Common myeloid progenitor, CD34-positive (primary cell): ENCODE measurements at regions not wholly inside any gene's neighbourhood (a gene's known extent, or its start where the extent isn't known, plus 50 kb on each side); places are given as distances from the start of the nearest gene placed in this dataset.

Experiments
- CTCF ChIA-PET: fragments of 350-600 bp; sonication (Branson Sonifier 250); formaldehyde crosslinking; loops from one replicate; lab custom pipeline; 2021; ENCODE audit warnings: antibody characterized with exemption; lab: Charles Lee
- POLR2A ChIA-PET: fragments of 350-600 bp; sonication (Branson Sonifier 250); formaldehyde crosslinking; loops from one replicate; lab custom pipeline; 2021; ENCODE audit warnings: antibody characterized with exemption; lab: Charles Lee
- DNase-seq, 3 donors: peaks; one replicate each; pipeline versions ENCODE4 v3.0.0 to v3.0.0-alpha.2; 2013
- H3K27ac ChIP-seq, 2 experiments: 1 replicate in 1 of 2; 2 replicates in 1 of 2; pipeline ENCODE4 v1.7.0; 2013; ENCODE audit warnings: inconsistent platforms in 2 of 2, low read length in 2 of 2, mild to moderate bottlenecking in 2 of 2, low read depth in 1 of 2, moderate library complexity in 1 of 2; ENCODE audit not compliant: severe bottlenecking in 2 of 2, insufficient read depth in 1 of 2, poor library complexity in 1 of 2
- H3K27me3 ChIP-seq, 5 experiments: replicated peaks in 2 of 5; 1 replicate in 3 of 5; 2 replicates in 2 of 5; pipeline versions ENCODE4 v1.6.1 to v1.7.0; 2013; ENCODE audit warnings: low read length in 4 of 5, mild to moderate bottlenecking in 2 of 5, moderate library complexity in 2 of 5, inconsistent platforms in 1 of 5; ENCODE audit not compliant: insufficient read depth in 5 of 5, control insufficient read depth in 4 of 5
- H3K36me3 ChIP-seq, 4 experiments: 1 replicate in 2 of 4; 2 replicates in 2 of 4; pipeline versions ENCODE4 v1.6.1 to v1.7.0; 2013; ENCODE audit warnings: low read length in 3 of 4, control low read depth in 1 of 4, mild to moderate bottlenecking in 1 of 4; ENCODE audit not compliant: control insufficient read depth in 4 of 4, insufficient read depth in 4 of 4
- H3K4me1 ChIP-seq, 4 experiments: 1 replicate in 3 of 4; 2 replicates in 1 of 4; pipeline versions ENCODE4 v1.6.1 to v1.7.1; 2013; ENCODE audit warnings: low read length in 3 of 4, mild to moderate bottlenecking in 3 of 4, control low read depth in 1 of 4, inconsistent platforms in 1 of 4, moderate library complexity in 1 of 4; ENCODE audit not compliant: control insufficient read depth in 4 of 4, insufficient read depth in 4 of 4; ENCODE audit errors: control extremely low read depth in 1 of 4
- H3K4me3 ChIP-seq, 7 experiments: 1 replicate in 4 of 7; 2 replicates in 3 of 7; pipeline versions ENCODE4 v1.5.1 to v1.7.0; 2013; ENCODE audit warnings: mild to moderate bottlenecking in 7 of 7, low read length in 6 of 7, moderate library complexity in 6 of 7, inconsistent platforms in 2 of 7, low read depth in 2 of 7, control low read depth in 1 of 7; ENCODE audit not compliant: insufficient read depth in 4 of 7, control insufficient read depth in 1 of 7; ENCODE audit errors: extremely low read depth in 1 of 7
- H3K9me3 ChIP-seq, 5 experiments: 1 replicate in 4 of 5; 2 replicates in 1 of 5; pipeline versions ENCODE4 v1.6.1 to v1.7.1; 2013; ENCODE audit warnings: low read length in 4 of 5, mild to moderate bottlenecking in 2 of 5, inconsistent platforms in 1 of 5, low read depth in 1 of 5, moderate library complexity in 1 of 5; ENCODE audit not compliant: control insufficient read depth in 4 of 5, insufficient read depth in 2 of 5; ENCODE audit errors: control extremely low read depth in 1 of 5
- WGBS: methylation state at CpG from one replicate; pipeline ENCODE4 v1.1.5; 2013; ENCODE audit not compliant: insufficient coverage; 5-methylcytosine and 5-hydroxymethylcytosine counted together

DNA sequence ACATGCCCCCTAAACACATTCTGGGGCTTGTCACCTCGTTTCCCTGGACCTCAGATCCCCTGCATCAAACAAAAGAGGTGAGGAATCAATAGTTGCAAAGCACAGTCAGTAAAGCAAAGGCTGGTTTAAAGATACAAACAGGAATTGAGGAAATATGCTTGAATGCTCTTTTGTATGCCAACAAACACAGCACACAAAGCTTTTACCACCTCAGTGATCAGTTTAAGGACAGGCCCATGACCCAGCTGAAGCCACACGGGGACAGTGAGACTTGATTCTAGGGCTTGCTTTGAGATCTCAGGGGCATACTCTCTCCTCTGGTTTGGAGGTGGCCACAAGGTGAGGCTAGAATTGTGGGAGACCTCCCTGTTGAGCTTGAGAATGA is 182.9 kb upstream of the CST7 start:
- ChIA-PET CTCF (interaction anchor here (2.3 kb wide), 1 partner anchor 15 kb away, joined by 9 read pairs; no protein-coding TSS in a partner anchor), POLR2A (no interaction called here)
- no peak overlapping the region for H3K27ac ChIP-seq
- no peaks in the 10 kb centered on the region for H3K27me3 ChIP-seq
- no peak for DNase-seq
- H3K9me3 ChIP-seq: peaks cover 0 to 2% (median 0%) of the 10 kb centered on the region in 5 experiments
- 83% methylated on average over 1 of the region's 2 CpGs for WGBS
- no peak overlapping the region for H3K4me3 ChIP-seq
- peaks cover 2 to 29% (median 22%) of the 10 kb centered on the region in 4 experiments for H3K4me1 ChIP-seq
- H3K36me3 ChIP-seq: no peaks in the 10 kb centered on the region

GRCh38 chr20:24766826-24767622 is 182.0 kb upstream of the CST7 start:
- no peak for DNase-seq
- CTCF ChIA-PET: interaction anchor here (2.3 kb wide), 1 partner anchor 14 kb away, joined by 9 read pairs; no protein-coding TSS in a partner anchor
- peaks cover 2 to 38% (median 28%) of the 10 kb centered on the region in 4 experiments for H3K4me1 ChIP-seq
- H3K4me3 ChIP-seq: no peak overlapping the region
- H3K36me3 ChIP-seq: no peaks in the 10 kb centered on the region
- POLR2A ChIA-PET: no interaction called here
- over 99% methylated on average over 7 of the region's 7 CpGs for WGBS
- H3K9me3 ChIP-seq: peaks cover 0 to 2% (median 0%) of the 10 kb centered on the region in 5 experiments
- H3K27me3 ChIP-seq: no peaks in the 10 kb centered on the region
- H3K27ac ChIP-seq: no peak overlapping the region

GRCh38 chr20:24767623-24768100 is 181.4 kb upstream of the CST7 start:
- 98% methylated on average over 4 of the region's 4 CpGs for WGBS
- H3K27me3 ChIP-seq: no peaks in the 10 kb centered on the region
- CTCF ChIA-PET: interaction anchor here (2.3 kb wide), 1 partner anchor 13 kb away, joined by 9 read pairs; no protein-coding TSS in a partner anchor
- POLR2A ChIA-PET: no interaction called here
- DNase-seq: no peak
- no peaks in the 10 kb centered on the region for H3K36me3 ChIP-seq
- H3K9me3 ChIP-seq: peaks cover 0 to 2% (median 0%) of the 10 kb centered on the region in 5 experiments
- no peak overlapping the region for H3K4me3 ChIP-seq
- H3K4me1 ChIP-seq: peaks cover 2 to 35% (median 26%) of the 10 kb centered on the region in 4 experiments
- H3K27ac ChIP-seq: no peak overlapping the region

- CTCF ChIA-PET: no interaction called here
- H3K27ac ChIP-seq: no peak overlapping the region
- H3K4me3 ChIP-seq: no peak overlapping the region
- peaks cover 1 to 30% (median 20%) of the 10 kb centered on the region in 4 experiments for H3K4me1 ChIP-seq
- H3K36me3 ChIP-seq: no peaks in the 10 kb centered on the region
- POLR2A ChIA-PET: no interaction called here
- no peaks in the 10 kb centered on the region for H3K27me3 ChIP-seq
- no peak for DNase-seq
- 100% methylated on average over 4 of the region's 4 CpGs for WGBS
- H3K9me3 ChIP-seq: peaks cover 0 to 2% (median 0%) of the 10 kb centered on the region in 5 experiments
These were observed 180.8 kb upstream of the CST7 start for GRCh38 chr20:24768201-24768636.

GRCh38 chr20:24768713-24769601 is 180.1 kb upstream of the CST7 start:
- 97% methylated on average over 6 of the region's 10 CpGs for WGBS
- CTCF ChIA-PET: interaction anchor here (1.2 kb wide), 1 partner anchor 13 kb away, joined by 5 read pairs; no protein-coding TSS in a partner anchor
- Histone ChIP-seq H3K36me3 (no peaks in the 10 kb centered on the region), H3K4me3 (no peak overlapping the region), H3K4me1 (peaks cover 0 to 23% (median 15%) of the 10 kb centered on the region in 4 experiments), H3K27ac (no peak overlapping the region), H3K27me3 (no peaks in the 10 kb centered on the region), H3K9me3 (peaks cover 0 to 2% (median 0%) of the 10 kb centered on the region in 5 experiments)
- no peak for DNase-seq
- POLR2A ChIA-PET: interaction anchor here (0.6 kb wide), 1 partner anchor 12 kb away, joined by 3 read pairs; no protein-coding TSS in a partner anchor

DNA sequence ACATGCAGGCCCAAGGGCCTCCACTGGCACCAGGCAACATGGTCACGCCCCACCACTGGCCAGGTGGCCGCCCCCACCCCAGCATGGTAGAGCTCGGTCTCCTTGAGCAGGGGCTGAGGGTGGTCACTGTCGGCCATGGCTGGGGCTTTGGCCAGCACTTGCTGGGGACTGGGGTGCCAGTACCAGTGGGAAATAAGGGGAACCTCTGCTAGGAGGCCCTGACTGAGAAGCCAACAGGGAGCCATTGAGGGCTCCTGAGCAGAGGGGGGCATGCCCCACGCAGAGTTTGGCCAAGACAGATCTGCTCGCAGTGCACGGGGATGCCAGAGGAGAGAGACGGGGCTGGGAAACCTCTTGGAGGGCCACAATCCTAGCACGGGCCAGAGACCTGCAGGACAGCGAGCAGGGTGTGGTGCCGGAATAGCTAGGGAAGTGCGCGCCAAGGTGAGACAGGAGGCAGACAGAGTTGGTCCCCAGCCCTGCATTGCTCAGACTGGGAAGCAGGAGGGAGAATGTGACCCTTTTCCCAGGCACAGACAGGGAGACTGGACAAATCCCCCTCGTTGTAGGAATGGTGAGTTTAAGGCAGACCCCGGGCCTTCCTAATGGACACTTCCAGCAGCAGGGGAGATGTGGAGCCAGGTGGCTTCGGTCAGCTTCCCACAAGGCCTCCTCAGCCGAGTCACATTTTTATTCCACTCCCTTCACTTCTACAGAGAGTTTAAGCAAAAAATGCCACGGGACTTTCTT is 179.0 kb upstream of the CST7 start:
- Histone ChIP-seq H3K27me3 (no peaks in the 10 kb centered on the region), H3K27ac (no peak overlapping the region), H3K36me3 (no peaks in the 10 kb centered on the region), H3K9me3 (peaks cover 0 to 3% (median 0%) of the 10 kb centered on the region in 5 experiments), H3K4me1 (peaks cover 0 to 23% (median 15%) of the 10 kb centered on the region in 4 experiments), H3K4me3 (no peak overlapping the region)
- 98% methylated on average over 15 of the region's 18 CpGs for WGBS
- DNase-seq: no peak
- CTCF ChIA-PET: interaction anchor here (1.2 kb wide), 1 partner anchor 12 kb away, joined by 5 read pairs; no protein-coding TSS in a partner anchor
- POLR2A ChIA-PET: no interaction called here
